NCI-H2081 (cell line): ENCODE measurements at regions not wholly inside any gene's neighbourhood (a gene's known extent, or its start where the extent isn't known, plus 50 kb on each side); places are given as distances from the start of the nearest gene placed in this dataset.
A peak's percentile ranks its signal among the peaks of the same experiment; 100 is the strongest.

Experiments used
- DNase-seq, 2 experiments: peaks; one replicate each; lab custom pipeline; 2025; lab: John Stamatoyannopoulos, UW

- no peak for DNase-seq
These were observed 1404.5 kb upstream of the TMEM132C start for GRCh38 chr12:126862500-126862899.

- DNase-seq, result no peak
These were observed 1397.3 kb upstream of the TMEM132C start for GRCh38 chr12:126869644-126870043.

DNA sequence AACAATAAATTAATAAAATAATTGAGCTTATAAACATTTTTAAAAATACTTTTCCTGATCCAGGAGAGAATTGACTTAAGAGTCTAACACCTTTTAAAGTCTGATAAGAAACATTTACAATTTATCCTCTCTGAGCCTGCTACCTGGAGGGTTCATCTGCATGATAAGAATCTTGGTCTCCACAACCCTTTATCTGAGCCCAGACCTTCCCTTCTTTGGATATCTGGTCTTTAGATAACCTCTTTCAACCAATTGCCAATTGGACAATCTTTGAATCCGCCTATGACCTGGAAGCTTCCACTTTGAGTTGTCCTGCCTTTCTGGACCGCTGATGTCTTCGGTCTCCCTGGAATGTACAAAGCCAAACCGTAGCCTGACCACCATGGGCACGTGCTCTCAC is 1393.3 kb upstream of the TMEM132C start:
- no peak for DNase-seq

DNA sequence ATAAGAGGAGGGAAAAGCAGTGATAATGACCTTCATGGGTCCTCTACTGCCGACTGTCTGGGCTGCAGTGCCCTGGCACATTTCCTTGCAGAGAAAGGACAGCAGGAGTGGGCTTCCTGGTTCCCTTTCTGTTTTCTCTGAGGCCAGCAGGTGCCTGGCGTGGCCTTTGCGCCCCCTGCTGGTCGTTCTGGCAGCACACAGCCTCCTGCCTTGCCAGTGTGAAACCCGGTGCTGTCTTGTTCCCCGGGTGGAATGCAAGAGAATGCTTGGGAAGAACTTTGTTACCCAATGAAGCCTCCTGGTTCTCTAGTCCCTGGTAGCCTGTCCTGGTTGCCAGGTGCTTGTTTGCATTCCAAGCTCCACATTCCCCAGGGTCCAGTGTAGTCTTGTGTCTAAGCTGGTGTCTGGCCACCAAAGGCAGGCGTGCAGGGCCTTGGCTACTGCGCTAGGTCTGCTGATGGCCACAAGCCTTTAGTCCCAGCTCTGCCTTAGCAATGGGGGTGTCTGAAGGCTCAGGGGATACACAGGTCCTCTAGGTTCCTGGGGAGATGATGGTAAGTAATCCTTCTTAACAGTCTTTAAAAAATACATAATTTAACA is 1392.4 kb upstream of the TMEM132C start:
- DNase-seq, result peak; percentile 70 to 71

DNA sequence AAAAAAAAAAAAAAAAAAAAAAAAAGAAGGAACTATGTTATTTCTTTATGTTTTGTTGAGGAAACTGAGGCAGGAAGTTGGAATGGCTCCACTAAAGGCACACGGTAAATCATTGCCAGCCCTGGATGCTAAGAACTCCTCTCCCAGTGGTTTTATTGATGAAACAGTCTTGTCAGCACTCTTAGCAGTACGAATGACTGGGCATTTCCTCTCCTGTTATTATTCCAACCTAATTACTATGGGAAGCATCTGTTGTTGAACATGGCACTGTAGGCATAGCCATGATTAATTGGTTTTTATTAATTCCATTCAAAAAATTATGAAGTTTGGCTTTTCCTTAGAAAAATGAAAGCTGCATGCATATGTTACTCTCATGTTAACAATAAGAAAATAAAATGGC is 1387.1 kb upstream of the TMEM132C start:
- DNase-seq, result no peak

- no peak for DNase-seq
These were observed 1383.3 kb upstream of the TMEM132C start for GRCh38 chr12:126883697-126884096.

GRCh38 chr12:126889501-126889900 is 1377.5 kb upstream of the TMEM132C start:
- no peak for DNase-seq

DNA sequence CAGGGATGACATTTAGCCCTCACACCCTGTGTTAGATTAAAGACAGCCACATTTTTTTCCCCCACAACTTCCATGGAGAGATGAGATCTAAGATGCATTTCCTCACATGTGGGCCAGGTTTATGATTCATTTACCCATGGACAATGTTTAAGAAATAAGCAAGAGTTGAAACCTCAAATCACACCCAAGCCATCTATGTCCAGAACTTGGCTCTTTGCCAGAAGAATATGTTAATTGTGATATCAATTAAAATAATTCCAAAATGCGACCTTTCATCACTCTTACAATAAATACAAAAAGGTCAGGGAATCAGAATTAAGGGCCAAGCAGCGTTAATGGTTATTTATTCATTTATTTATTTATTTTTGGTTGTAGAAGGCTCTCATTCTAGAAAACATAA is 1376.9 kb upstream of the TMEM132C start:
- no peak for DNase-seq

DNA sequence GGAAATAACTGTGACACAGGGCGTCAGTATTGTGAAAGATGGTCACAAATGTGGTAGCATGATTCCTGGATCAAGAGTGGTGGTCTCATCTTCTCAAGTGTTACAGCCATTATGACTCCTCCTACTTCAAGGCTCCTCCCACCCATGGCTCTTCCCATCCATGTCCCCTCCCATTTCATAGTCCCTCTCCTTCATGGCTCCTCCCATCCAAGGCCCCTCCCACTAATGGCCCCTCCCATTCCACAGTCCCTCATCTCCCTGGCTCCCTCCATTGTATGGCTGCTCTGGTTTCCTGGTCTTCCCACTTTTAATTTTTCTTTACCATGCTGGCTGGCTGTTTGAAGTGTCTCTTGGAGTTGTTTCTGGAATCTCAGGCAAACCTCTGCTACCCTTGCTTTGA is 1375.2 kb upstream of the TMEM132C start:
- no peak for DNase-seq

GRCh38 chr12:126895951-126896913 is 1370.7 kb upstream of the TMEM132C start:
- DNase-seq, result no peak

DNA sequence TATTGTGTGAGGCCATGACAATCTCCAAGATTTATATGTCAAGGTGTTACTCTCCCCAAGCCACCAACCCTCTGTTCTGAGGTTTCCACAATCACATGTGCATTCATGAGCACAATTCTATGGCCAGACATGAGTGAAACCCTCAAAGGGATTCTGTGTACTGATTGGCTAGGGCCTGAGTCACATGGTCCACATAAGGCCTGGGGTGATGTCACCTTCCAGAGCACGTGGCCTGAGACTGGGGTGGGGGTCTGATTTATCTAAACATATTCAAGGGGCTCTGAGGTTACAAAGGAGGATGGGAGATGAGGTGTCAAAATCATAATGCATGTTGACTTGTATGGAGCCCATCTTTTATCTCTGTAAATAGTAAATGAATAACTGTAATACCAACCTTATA is 1369.9 kb upstream of the TMEM132C start:
- no peak for DNase-seq

DNA sequence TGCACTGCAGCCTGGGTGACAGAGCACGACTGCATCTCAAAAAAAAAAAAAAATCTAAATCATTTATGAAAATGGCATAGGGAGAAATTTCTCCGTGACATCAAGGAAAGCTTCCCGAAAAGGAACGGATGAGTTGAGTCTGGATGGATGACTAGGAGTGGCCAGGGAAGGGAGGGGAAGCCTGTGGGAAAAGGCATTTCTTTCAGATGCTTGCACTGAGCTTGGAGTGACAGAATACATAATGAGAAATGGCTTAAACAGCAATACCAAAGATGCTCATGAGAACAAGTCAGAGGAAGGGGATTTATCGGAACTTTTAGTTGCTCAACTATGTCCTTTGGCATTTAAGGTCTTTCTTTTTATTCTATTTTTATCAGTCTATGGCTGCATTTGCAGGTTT is 1369.2 kb upstream of the TMEM132C start:
- no peak for DNase-seq

- no peak for DNase-seq
These were observed 1368.4 kb upstream of the TMEM132C start for GRCh38 chr12:126898562-126898961.

- no peak for DNase-seq
These were observed 1366.8 kb upstream of the TMEM132C start for GRCh38 chr12:126899926-126900792.

GRCh38 chr12:126903027-126903876 is 1363.7 kb upstream of the TMEM132C start:
- DNase-seq, result no peak

- no peak for DNase-seq
These were observed 1361.2 kb upstream of the TMEM132C start for GRCh38 chr12:126905752-126906151.

DNA sequence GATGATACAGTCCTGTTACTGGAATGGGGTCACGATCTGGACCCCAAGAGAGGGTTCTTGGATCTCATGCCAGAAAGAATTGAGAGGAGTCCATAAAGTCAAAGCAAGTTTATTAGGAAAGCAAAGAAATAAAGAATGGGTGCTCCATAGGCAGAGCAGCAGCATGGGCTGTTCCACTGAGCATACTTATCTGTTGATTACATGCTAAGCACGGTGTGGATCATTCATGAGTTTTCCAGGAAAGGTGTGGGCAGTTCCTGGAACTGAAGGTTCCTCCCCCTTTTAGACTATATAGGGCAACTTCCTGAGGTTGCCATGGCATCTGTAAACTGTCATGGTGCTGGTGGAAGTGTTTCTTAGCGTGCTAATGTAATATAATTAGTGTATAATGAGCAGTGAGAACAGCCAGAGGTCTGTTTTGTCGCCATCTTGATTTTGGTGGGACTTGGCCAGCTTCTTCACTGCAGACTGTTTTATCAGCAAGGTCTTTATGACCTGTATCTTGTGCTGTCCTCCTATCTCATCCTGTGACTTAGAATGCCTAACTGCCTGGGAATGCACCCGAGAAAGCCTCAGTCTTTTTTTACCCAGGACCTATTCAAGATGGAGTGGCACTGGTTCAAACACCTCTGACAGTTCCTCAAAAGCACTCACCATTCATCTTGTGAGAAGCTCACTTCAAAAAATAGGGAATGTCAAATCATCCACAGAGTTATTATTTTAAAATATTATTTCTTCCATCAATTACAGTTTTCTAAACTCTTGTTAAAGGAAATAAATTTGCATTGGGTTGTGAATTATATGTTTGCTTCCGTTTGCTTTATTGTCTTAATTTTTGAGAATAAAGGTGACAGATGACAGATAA is 1358.8 kb upstream of the TMEM132C start:
- no peak for DNase-seq

GRCh38 chr12:126908765-126909142 is 1358.2 kb upstream of the TMEM132C start:
- DNase-seq, result no peak

DNA sequence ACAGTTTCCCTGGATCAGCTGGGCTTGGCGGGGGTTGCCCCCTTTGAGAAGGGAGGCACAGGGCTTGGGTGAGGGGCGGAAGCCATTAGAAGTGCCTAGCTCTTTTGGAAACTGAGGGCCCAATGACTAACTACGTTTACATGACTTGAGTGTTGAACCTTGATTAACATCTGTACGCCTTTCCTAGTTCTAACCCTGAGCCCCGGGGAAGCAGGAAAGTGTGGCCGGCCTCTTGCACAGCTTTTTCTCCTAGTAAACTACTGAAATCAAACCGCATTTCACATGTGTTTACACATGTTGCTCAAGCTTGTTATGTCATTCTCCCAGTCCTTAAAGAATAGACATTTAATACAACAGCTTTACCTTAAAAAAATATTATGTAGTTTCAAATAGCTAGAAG is 1356.4 kb upstream of the TMEM132C start:
- DNase-seq, result no peak

- DNase-seq, result no peak
These were observed 1354.9 kb upstream of the TMEM132C start for GRCh38 chr12:126912111-126912510.
